HepG2 (cell line): ENCODE measurements at regions not wholly inside any gene's neighbourhood (a gene's known extent, or its start where the extent isn't known, plus 50 kb on each side); places are given as distances from the start of the nearest gene placed in this dataset.

Experiments used
- ATAC-seq: fragments of 200-7000 bp; cut with Tn5 transposase; 3 replicates; pipeline ENCODE4 v1.9.1; 2020; ENCODE audit warnings: mild to moderate bottlenecking, moderate library complexity
- BruUV-seq: library from RNA; stranded (reverse); fragments of 400-500 nt; replicated peaks from 2 replicates; lab custom pipeline; 2021; lab: Mats Ljungman, UMichigan
- CTCF ChIA-PET: fragments of 300-600 bp; formaldehyde crosslinking; extraction: SDS; loops from one replicate; lab custom pipeline; 2021; ENCODE audit warnings: low total read pairs, inconsistent platforms, low intra/inter-chr PET ratio; lab: Yijun Ruan, JAX
- POLR2A ChIA-PET: fragments of 350-600 bp; sonication (Branson Sonifier 250); formaldehyde crosslinking; loops from one replicate; lab custom pipeline; 2020; ENCODE audit warnings: antibody characterized with exemption, inconsistent platforms; lab: Yijun Ruan, JAX
- DNase-seq: peaks from one replicate; pipeline ENCODE4 v3.0.0-alpha.2; 2015; ENCODE audit warnings: low spot score
- FAIRE-seq: peaks from 3 replicates; lab custom pipeline; 2011; peaks lifted over from hg19 to GRCh38; lab: Jason Lieb, UNC
- H2AFZ ChIP-seq: one replicate; pipeline ENCODE4 v1.6.1; 2011; ENCODE audit warnings: low read length, inconsistent platforms
- H3K27ac ChIP-seq: fragments of 300-600 bp; 3 replicates; pipeline ENCODE4 v1.8.0; 2011; ENCODE audit warnings: mixed run types, mild to moderate bottlenecking, mixed read lengths, low read length, inconsistent platforms; ENCODE audit not compliant: insufficient read depth; ENCODE audit errors: extremely low read length
- H3K27me3 ChIP-seq, 2 experiments: fragments of 200-600 bp in 1 of 2; 2 replicates in 1 of 2; 3 replicates in 1 of 2; pipeline versions ENCODE4 v1.6.0 to v1.8.0; 2011; ENCODE audit warnings: low read length in 2 of 2, mild to moderate bottlenecking in 2 of 2, moderate library complexity in 2 of 2, inconsistent platforms in 1 of 2; ENCODE audit not compliant: insufficient read depth in 2 of 2, control insufficient read depth in 1 of 2
- H3K36me3 ChIP-seq, 2 experiments: fragments of 200-600 bp in 1 of 2; replicated peaks in 1 of 2; 2 replicates in 1 of 2; 3 replicates in 1 of 2; pipeline versions ENCODE4 v1.5.1 to v1.8.0; 2011; ENCODE audit warnings: low read length in 2 of 2, inconsistent platforms in 1 of 2; ENCODE audit not compliant: insufficient read depth in 2 of 2, control insufficient read depth in 1 of 2
- H3K4me1 ChIP-seq: 2 replicates; pipeline ENCODE4 v1.5.1; 2012; ENCODE audit warnings: low read length, inconsistent platforms; ENCODE audit not compliant: insufficient read depth
- H3K4me2 ChIP-seq: 2 replicates; pipeline ENCODE4 v1.6.0; 2011; ENCODE audit warnings: low read depth, low read length, inconsistent platforms
- H3K4me3 ChIP-seq, 3 experiments: fragments of 200-600 bp in 1 of 3; sonication (generic), shearing (Covaris generic) in 1 of 3; replicated peaks in 1 of 3; 2 replicates each; pipeline ENCODE4 v1.5.1; 2011 to 2016; ENCODE audit warnings: low read length in 3 of 3, inconsistent platforms in 2 of 3, low read depth in 2 of 3, mild to moderate bottlenecking in 2 of 3, control low read depth in 1 of 3, mixed read lengths in 1 of 3; ENCODE audit not compliant: insufficient read depth in 1 of 3
- H3K79me2 ChIP-seq: one replicate; pipeline ENCODE4 v1.6.1; 2011; ENCODE audit warnings: low read length, inconsistent platforms; ENCODE audit not compliant: insufficient read depth
- H3K9ac ChIP-seq: 2 replicates; pipeline ENCODE4 v1.6.0; 2011; ENCODE audit warnings: mild to moderate bottlenecking, low read depth, low read length, inconsistent platforms; ENCODE audit not compliant: insufficient read depth
- H3K9me3 ChIP-seq: 2 replicates; pipeline ENCODE4 v1.5.1; 2012; ENCODE audit warnings: mild to moderate bottlenecking, low read length
- H4K20me1 ChIP-seq: 2 replicates; pipeline ENCODE4 v1.6.0; 2011; ENCODE audit warnings: inconsistent platforms, mild to moderate bottlenecking, low read length, moderate library complexity; ENCODE audit not compliant: insufficient read depth
- CEBPB ChIP-seq: IDR thresholded peaks from 2 replicates; pipeline ENCODE4 v1.6.1; 2011; ENCODE audit warnings: low read depth, low read length, improper control_type of control experiment, borderline replicate concordance
- CEBPG ChIP-seq: IDR thresholded peaks from 2 replicates; pipeline ENCODE4 v1.6.1; 2016
- CSRNP1 ChIP-seq: sonication (generic); formaldehyde crosslinking; IDR thresholded peaks from 2 replicates; pipeline ENCODE4 v1.8.1; 2023; ENCODE audit warnings: mild to moderate bottlenecking, missing genetic modification reagents
- HOXD1 ChIP-seq: sonication (generic); formaldehyde crosslinking; IDR thresholded peaks from 2 replicates; pipeline ENCODE4 v1.5.0; 2020; ENCODE audit warnings: missing genetic modification reagents
- KAT7 ChIP-seq: IDR thresholded peaks from 2 replicates; pipeline ENCODE4 v1.6.1; 2018; ENCODE audit warnings: borderline replicate concordance, missing compliant biosample characterization
- MIER2 ChIP-seq: IDR thresholded peaks from 2 replicates; pipeline ENCODE4 v1.6.1; 2016; ENCODE audit warnings: missing biosample characterization, missing genetic modification reagents
- NR3C1 ChIP-seq: sonication (generic); formaldehyde crosslinking; IDR thresholded peaks from 2 replicates; pipeline ENCODE4 v1.4.0; 2020; ENCODE audit warnings: missing genetic modification reagents
- POLR2G ChIP-seq: fragments of 200-400 bp; formaldehyde crosslinking; IDR thresholded peaks from 2 replicates; pipeline ENCODE4 v1.6.1; 2018; ENCODE audit warnings: mild to moderate bottlenecking, low read depth, low read length, moderate library complexity
- RARG ChIP-seq: sonication (generic); formaldehyde crosslinking; IDR thresholded peaks from 2 replicates; pipeline ENCODE4 v1.4.0; 2020; ENCODE audit warnings: low read depth, mild to moderate bottlenecking, missing genetic modification reagents
- SAFB2 ChIP-seq: sonication (generic); formaldehyde crosslinking; IDR thresholded peaks from 2 replicates; pipeline ENCODE4 v1.5.1; 2020; ENCODE audit warnings: missing genetic modification reagents, low read depth, mild to moderate bottlenecking, borderline replicate concordance
- SPEN ChIP-seq: sonication (generic); formaldehyde crosslinking; IDR thresholded peaks from 2 replicates; pipeline ENCODE4 v1.5.1; 2020; ENCODE audit warnings: low read depth, mild to moderate bottlenecking, missing genetic modification reagents
- ZBTB21 ChIP-seq: sonication (generic); formaldehyde crosslinking; IDR thresholded peaks from 2 replicates; pipeline ENCODE4 v1.4.0; 2020; ENCODE audit warnings: missing genetic modification reagents
- ZBTB7B ChIP-seq: sonication (generic); formaldehyde crosslinking; IDR thresholded peaks from 2 replicates; pipeline ENCODE4 v1.4.0; 2020; ENCODE audit warnings: missing genetic modification reagents
- ZNF263 ChIP-seq: sonication (generic); formaldehyde crosslinking; IDR thresholded peaks from 2 replicates; pipeline ENCODE4 v1.4.0; 2020; ENCODE audit warnings: missing genetic modification reagents
- ZNF343 ChIP-seq: sonication (generic); formaldehyde crosslinking; IDR thresholded peaks from 2 replicates; pipeline ENCODE4 v1.4.0; 2020; ENCODE audit warnings: mild to moderate bottlenecking, missing genetic modification reagents
- ZNF878 ChIP-seq: sonication (generic); formaldehyde crosslinking; IDR thresholded peaks from 2 replicates; pipeline ENCODE4 v1.8.1; 2023; ENCODE audit warnings: mild to moderate bottlenecking, missing genetic modification reagents, moderate library complexity
- WGBS: methylation state at CpG from one replicate; pipeline ENCODE4 v1.1.6; 2017; ENCODE audit warnings: low lambda C conversion rate; 5-methylcytosine and 5-hydroxymethylcytosine counted together
- in situ Hi-C: cut with HindIII; loops from 2 replicates; pipeline ENCODE4 v1.10.0; 2017; ENCODE audit warnings: low pct_unique_long_range_greater_than_20kb; ENCODE audit not compliant: extremely low pct_ligation_motif_present
- intact Hi-C: fragments of 100-400 bp; cut with micrococcal nuclease; formaldehyde crosslinking; loops from one replicate; pipeline ENCODE4 v1.10.0; 2022; ENCODE audit not compliant: unreplicated experiment
- TF ChIP-seq, protein P1 (sequence below): IDR thresholded peaks from 2 replicates; pipeline ENCODE4 v1.6.1; 2016; ENCODE audit warnings: low read depth, control low read depth

DNA sequence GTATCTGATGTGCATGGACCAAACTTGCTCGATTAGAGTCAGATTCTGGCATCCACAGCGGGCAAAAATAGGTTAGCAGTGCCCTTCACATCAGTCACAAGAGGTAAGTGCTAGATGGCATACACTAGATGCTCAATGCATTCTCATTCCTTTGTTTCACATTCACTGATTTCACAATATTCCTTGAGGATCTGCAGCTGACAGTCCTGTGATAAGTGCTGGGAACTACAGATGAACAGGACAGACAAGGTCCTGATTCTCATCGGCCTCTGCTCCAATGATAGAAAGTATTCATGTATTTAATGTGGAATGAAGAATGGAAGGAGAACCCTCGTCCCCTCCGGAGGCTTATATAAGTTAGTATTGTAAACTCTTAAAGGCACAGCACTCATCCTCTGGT, 96.8 kb upstream of the SERPINE2 start:
- no peak for TF ChIP-seq HOXD1 (CRISPR knock-in tag)
- peak; percentile 51; the same call in 1 of the 2 replicates for TF ChIP-seq CEBPB
- TF ChIP-seq CEBPG (CRISPR knock-in tag): 0 out of 2 replicates have a peak, but pooled peaks have one; percentile 5
- Histone ChIP-seq H3K36me3 (no peaks in the 10 kb centered on the region), H3K27ac (no peak overlapping the region), H3K79me2 (no peaks in the 10 kb centered on the region), H3K9me3 (no peaks in the 10 kb centered on the region), H3K4me1 (peaks cover 7% of the 10 kb centered on the region; the same call in 1 of the 2 replicates), H3K4me3 (no peak overlapping the region), H2AFZ (no peak overlapping the region), H3K9ac (no peak overlapping the region), H4K20me1 (no peaks in the 10 kb centered on the region), H3K27me3 (peaks cover 4 to 53% of the 10 kb centered on the region in 2 experiments; a peak in 4 of 5 replicates), H3K4me2 (no peak overlapping the region)
- ChIA-PET CTCF (no interaction called here), POLR2A (no interaction called here)
- 16% methylated on average over 5 of the region's 5 CpGs for WGBS
- intact Hi-C loops: no loop called here
- in situ Hi-C loops: no loop called here
- ATAC-seq (no peak), FAIRE-seq (no peak), DNase-seq (no peak)
- no TSS peak for BruUV-seq

- Histone ChIP-seq H3K4me2 (no peak overlapping the region), H3K27ac (no peak overlapping the region), H2AFZ (no peak overlapping the region), H4K20me1 (no peaks in the 10 kb centered on the region), H3K9ac (no peak overlapping the region), H3K4me1 (no peaks in the 10 kb centered on the region), H3K36me3 (no peaks in the 10 kb centered on the region), H3K9me3 (no peaks in the 10 kb centered on the region), H3K27me3 (peaks cover 4 to 55% of the 10 kb centered on the region in 2 experiments; a peak in 4 of 5 replicates), H3K4me3 (no peak overlapping the region), H3K79me2 (no peaks in the 10 kb centered on the region)
- FAIRE-seq (no peak), DNase-seq (no peak), ATAC-seq (no peak)
- intact Hi-C loops (no loop called here), in situ Hi-C loops (no loop called here)
- no TSS peak for BruUV-seq
- ChIA-PET CTCF (no interaction called here), POLR2A (interaction anchor here (1.2 kb wide), 1 partner anchor 12 kb away, joined by 3 read pairs; no protein-coding TSS in a partner anchor)
- 64% methylated on average over 4 of the region's 4 CpGs for WGBS
- TF ChIP-seq KAT7 (CRISPR knock-in tag) (no peak), MIER2 (no peak), RARG (CRISPR knock-in tag) (no peak), ZNF343 (CRISPR knock-in tag) (no peak), ZBTB21 (no peak), ZBTB7B (no peak), CSRNP1 (CRISPR knock-in tag) (no peak), POLR2G (no peak), SAFB2 (CRISPR knock-in tag) (no peak), ZNF878 (CRISPR knock-in tag) (no peak), SPEN (no peak), ZNF263 (CRISPR knock-in tag) (no peak), NR3C1 (CRISPR knock-in tag) (no peak)
- TF ChIP-seq, protein P1, sequence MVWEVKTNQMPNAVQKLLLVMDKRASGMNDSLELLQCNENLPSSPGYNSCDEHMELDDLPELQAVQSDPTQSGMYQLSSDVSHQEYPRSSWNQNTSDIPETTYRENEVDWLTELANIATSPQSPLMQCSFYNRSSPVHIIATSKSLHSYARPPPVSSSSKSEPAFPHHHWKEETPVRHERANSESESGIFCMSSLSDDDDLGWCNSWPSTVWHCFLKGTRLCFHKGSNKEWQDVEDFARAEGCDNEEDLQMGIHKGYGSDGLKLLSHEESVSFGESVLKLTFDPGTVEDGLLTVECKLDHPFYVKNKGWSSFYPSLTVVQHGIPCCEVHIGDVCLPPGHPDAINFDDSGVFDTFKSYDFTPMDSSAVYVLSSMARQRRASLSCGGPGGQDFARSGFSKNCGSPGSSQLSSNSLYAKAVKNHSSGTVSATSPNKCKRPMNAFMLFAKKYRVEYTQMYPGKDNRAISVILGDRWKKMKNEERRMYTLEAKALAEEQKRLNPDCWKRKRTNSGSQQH (CRISPR knock-in tag): no peak
Observed at GRCh38 chr2:224134003-224134734, 95.1 kb upstream of the SERPINE2 start.
